ENCODE measurements at regions not wholly inside any gene's neighbourhood (a gene's known extent, or its start where the extent isn't known, plus 50 kb on each side); places are given as distances from the start of the nearest gene placed in this dataset.

DNA sequence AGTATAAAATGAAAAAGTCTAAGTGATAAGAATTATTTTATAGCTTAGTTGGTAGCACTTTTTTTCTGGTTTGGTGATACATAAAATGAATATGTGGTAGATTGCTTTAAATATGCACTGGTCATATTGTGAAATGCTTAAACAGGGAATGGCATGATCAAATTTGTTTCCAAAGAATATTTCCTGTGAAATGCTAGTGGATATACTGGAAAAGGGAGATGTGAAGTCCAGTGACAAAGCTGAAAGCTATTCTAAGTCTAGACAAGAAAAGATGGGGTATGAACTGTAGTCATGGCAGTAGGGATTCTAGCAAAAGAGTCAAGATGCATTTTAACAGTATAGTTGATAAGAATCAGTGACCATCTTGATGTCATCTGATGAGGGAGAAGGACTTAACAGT is 98.9 kb upstream of the MME start:
- TF ChIP-seq POLR2A (IDR thresholded peaks at IDR 0.05; ENCODE audit: low read depth, low read length), result no peak
- no peak for TF ChIP-seq TAF1 (IDR thresholded peaks at IDR 0.05; ENCODE audit: low read depth, low read length)
